GM19397 (cell line): ENCODE measurements at regions not wholly inside any gene's neighbourhood (a gene's known extent, or its start where the extent isn't known, plus 50 kb on each side); places are given as distances from the start of the nearest gene placed in this dataset.
"Not testable (repeated sequence)": the region's sequence is repeated elsewhere in the genome, so short reads cannot be mapped to it uniquely, and the experiment has no call there.

Experiments
- ATAC-seq: cut with Tn5 transposase; IDR thresholded peaks from one replicate; pipeline ENCODE4 v1.9.1; 2021; ENCODE audit warnings: mild to moderate bottlenecking, moderate library complexity; ENCODE audit not compliant: unreplicated experiment

DNA sequence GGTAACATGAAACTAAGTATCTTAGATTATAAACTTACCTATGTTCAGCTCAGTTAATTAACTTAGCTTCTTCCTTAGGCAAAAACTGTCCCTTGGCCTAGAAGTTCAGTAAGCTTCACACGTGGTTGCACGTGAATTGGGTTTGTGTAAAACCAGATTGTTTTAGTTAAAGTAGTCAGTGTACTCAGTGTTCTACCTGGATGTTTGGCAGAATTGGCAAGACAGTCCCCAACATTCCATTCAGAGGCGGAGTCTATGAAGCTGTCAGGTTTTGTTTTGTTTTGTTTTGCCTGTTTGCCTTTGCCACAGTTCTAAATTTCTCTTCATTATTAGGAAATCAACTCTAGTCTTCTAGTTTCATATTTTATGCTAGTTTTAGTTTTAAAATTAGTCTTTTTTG is 105.3 kb upstream of the ZEB2 start:
- no peak for ATAC-seq

DNA sequence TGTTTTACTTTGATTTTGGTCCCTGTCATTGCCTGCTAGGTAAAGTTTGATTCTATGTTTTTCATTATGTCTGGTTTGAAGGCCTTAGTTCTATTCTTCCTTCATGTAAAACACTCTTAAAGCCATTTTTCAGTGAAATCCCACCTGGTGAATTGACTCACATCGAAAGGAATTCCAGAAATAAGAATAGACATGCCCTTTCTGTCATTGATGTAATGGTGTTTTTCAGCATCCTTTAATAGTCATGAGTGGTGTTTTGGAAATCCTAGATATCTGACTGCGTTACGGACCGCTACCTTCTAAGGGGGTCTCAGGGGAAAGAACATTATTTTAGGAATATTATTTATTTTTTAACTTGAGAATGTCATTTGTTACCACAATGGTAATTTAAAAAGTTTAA is 104.5 kb upstream of the ZEB2 start:
- no peak for ATAC-seq

DNA sequence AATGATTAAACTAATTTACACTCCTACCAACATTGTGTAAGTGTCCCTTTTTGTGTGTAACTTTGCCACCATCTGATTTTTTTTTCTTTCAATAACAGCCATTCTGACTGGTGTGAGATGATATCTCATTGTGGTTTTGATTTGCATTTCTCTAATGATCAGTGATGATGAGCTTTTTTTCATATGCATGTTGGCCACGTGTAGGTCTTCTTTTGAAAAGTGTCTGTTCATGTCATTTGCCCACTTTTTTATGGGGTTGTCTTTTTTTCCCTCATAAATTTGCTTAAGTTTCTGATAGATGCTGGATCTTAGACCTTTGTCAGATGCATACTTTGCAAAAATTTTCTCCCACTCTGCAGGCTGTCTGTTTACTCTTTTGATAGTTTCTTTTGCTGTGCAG is 102.5 kb upstream of the ZEB2 start:
- ATAC-seq = not testable (repeated sequence)

DNA sequence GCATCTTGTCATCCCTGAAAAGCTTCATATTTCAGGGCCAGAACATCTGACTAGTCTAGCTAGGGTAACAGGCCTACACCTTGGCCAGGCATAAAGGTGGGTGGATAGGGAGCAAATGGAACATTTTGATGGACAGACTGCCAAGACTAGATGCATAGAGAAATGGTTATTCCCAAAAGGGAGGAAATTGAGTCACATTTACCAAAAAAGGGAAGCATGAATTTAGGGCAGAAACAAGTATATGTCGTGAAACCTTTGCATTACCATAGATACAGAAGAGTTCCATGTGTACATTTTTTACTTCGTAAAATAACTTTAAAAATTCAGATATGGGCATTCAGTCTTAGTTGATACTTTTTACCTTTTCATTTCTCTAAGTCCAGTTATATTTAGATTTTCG is 101.3 kb upstream of the ZEB2 start:
- ATAC-seq = no peak

DNA sequence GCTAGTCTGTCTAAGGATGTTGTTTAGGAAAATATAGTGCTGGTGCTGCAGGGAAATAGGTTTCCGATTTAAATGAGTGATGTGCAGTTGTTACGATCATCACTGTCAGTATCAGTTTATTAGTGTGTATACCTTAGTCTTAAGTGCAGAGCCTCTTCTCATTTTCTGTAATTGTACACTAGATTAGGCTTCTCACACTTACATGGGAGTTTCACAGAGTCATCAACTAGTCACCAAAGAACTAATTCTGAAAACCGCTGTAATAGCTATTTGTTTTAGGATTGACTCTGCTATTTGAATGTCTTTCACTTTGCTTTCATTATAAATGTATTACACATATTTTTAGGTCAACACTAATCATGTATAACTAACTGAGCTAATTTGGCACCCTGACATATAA is 99.8 kb upstream of the ZEB2 start:
- ATAC-seq = no peak

DNA sequence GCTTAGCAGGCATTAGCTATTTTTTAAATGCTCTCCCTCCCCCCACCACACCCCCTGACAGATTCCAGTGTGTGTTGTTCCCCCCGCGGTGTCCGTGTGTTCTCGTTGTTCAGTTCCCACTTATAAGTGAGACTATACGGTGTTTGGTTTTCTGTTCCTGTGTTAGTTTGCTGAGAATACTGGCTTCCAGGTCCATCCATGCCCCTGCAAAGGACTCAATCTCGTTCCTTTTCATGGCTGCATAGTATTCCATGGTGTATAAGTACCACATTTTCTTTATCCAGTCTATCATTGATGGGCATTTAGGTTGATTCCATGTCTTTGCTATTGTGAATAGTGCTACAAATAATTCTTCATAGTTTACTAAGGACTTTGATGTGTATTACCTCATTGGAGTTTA is 97.3 kb upstream of the ZEB2 start:
- not testable (repeated sequence) for ATAC-seq

DNA sequence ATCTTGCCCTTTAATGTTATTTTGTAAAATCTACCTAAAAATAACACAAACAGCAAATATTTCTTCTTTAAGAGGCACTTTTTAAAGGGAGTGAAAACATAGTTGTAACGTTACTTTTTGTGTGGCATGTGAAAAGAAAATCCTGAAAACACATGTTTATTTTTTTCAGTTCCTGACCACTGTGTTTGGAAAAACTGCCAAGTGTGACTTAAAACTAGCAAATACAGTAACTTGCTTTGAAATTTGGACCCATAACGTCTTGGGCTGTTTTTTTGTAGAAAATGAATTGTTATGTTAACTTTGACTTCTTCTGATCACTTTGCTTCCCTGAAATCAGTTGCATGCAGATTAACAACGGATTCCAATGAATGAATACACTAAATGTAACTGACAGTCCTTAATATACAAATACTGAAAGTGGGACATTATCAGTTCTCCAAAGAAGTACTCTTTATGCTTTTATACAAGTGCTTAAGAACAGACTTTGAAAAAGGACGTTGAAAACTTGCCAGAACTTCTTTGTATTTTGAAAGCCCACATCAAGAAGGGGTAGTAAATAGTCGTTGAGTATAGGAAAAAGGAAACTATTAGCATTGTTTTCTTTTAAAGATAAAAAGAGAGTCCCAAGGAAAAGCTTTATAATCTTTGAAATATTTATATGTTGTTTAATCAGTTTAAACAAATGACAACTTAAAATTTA is 96.1 kb upstream of the ZEB2 start:
- no peak for ATAC-seq

DNA sequence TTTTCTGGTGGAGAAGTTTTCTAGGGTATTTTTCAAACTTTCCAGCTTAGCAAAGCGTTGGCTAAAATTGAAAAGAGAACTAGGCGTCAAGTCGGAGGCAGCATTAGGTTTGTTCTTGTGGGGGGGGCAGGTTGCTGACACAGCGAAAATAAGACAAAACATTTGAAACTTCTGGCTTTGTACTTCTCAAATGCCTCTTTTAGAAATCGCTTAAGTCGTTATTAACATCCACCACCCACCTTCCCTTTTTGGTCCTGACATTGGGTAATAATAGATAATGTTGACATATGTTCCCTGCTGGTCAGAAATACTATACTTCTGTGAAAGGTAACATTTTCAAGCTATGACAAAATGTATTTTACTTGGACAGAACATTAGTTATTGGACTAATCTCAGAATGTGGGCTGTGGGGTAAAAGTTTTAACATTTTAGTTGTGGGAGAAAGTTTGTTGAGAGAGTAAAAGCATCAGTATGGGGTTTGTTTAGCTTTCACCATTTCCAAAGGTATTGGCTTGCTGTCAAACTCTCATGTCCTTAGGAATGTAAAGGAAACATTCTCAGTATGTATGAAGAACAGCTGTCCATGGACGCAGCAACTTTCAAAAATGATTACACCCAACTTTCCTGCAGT is 88.1 kb upstream of the ZEB2 start:
- ATAC-seq = no peak

DNA sequence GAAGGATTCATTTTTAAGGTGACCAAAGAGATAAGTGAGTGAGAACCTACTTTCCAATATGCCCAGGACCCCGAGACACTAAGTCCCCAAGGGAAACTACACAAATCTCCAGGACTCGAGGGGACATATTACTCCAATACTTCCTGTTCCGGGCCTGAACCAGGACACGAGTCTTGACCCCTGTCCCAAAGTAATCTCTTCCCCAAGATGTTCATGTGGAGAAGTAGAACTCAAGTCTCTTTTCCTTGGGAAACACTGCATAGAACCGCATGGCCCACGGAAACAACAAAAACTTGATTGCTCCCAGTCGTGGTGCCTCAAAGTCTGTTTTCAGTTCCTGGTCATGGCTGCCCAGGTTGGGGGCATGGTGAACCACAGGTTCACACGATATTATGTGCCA is 87.2 kb upstream of the ZEB2 start:
- ATAC-seq = no peak

DNA sequence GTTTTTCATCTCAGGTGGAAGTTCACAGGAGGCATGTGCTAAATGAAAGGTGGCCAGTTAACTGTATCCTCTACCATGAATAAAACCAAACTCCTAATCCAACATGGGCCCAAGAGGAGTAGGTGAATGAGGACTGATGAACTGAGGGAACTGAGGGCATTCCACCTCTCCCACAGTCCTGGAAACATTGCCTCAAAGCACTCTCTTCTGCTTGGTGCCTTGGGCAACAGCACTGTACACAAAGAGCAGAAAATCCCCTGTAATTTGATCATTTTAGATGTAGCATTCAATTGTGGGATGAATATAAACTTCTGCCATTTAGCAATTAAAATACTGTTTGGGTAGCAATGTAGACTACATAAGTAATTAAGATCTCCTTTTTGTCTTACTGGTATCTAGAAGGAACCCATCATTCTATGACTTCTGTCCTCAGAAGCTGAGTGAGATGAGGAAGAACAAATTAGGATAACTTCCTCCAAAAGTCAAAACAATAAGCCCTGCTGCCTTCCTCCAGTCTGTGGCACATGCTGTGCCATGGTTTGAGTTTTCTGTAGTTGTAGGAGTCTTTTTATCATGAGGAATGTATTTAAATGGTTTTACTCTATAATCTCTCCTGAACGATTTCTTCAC is 86.7 kb upstream of the ZEB2 start:
- no peak for ATAC-seq

DNA sequence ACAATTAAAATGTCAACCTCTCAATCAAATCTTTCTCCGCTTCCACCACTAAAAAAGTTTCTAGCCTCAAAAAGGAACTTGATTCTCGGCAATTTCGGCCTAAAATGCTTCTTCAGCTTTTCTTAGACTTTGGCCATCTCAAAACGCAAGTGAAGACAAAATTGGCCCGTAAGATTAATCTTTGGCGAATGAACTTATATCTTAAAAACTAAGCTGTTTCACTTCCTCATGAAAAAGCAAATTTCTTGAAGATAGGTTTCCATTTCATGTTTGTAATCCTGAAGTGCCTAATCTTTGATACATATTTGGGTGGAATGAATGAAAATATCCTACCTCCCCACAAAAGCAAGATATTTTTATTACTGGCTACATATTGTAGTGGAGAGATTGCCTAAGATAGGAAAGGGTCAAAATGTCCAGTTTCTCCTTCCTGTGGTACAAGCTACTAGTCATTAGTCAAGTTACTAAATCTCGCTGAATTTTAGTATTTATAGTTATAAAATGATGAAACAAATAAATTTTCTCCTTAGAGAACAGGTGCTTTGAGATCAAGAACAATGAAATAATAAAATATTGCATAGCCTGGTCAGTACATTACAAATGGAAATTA is 85.4 kb upstream of the ZEB2 start:
- ATAC-seq = no peak

DNA sequence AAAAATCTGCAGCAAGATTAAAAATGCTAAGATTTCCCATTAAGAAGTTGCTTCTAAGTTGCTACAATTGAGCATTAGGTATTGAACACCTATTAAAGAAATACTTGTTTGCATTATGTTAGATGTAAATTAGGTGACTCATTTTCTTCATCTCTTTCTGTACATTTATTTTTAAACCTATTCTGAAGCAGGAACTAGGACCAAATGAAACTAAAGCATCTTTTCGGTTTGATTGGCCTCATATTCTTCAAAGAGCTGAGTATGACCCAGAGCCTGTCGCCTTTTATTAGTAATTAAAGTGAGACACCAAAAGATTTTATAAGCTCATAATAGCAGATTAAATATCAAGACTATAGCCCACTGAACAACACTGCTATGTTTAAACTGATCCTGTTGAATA is 83.4 kb upstream of the ZEB2 start:
- ATAC-seq = no peak

DNA sequence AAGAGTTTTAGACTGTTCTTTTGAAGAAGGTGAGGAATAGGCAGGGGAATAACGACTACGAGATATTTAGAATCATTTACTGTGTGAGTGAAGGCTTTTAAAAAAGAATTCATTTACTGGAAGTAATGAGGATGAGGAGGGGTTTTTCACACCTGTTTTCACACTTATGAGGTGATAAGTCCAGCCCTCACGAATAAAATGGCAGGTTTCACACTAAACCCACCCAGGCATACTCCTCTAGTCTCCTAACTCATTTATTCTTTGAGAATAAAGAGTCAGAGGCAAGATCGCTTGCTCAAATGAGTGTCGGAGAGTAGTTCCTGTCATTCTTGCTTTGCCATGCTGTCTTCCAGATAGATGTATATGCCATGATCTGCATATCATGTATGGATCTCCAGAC is 79.0 kb upstream of the ZEB2 start:
- no peak for ATAC-seq

DNA sequence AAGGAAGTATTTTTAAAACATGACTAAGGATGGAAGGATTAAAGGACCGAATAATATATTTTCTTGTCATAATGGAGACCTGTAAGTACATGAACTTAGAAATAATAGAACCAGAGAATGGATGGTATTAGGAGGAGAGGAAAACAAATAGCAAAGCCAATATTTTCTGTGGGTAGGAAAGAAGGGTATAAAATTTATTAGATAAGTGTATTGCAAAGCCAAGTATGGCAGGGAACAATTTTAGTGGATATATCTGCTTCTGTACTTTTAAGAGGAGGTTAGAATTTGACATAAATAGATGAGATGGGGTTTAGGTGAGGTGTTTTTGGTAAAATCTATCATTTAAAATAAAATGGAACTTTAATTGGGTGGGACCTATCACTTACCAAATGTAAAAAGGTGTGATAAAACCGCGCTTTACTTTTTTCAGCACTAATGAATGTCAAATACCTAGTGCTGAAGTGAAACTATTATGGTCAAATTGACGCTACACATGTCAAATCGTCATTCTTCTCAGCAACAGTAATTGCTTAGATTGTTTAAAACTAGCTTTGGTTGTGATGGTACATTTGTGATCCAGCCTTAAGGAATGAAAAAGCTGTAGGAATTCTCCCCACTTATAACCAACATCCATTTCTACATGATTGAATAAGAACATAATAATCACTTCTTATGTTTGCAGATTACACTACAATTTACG is 78.1 kb upstream of the ZEB2 start:
- ATAC-seq = no peak

DNA sequence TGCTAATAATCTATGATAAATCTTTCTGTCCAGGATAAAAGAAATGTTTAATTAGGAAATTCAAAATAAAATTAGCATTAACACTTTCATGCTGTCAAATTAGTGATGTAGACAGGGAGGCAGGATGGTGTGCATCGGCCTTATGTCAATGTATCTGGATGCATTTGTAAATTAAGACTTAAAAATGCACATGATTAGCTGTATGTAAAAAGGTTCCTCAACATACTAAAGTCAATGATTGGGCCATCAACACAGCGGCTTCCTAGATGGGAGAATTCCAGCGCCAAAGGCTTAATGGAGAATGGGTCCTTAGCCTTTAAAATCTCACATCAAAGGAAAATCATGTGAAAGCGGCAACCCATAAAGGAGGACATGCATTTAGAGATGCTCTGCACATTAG is 77.5 kb upstream of the ZEB2 start:
- ATAC-seq = no peak

DNA sequence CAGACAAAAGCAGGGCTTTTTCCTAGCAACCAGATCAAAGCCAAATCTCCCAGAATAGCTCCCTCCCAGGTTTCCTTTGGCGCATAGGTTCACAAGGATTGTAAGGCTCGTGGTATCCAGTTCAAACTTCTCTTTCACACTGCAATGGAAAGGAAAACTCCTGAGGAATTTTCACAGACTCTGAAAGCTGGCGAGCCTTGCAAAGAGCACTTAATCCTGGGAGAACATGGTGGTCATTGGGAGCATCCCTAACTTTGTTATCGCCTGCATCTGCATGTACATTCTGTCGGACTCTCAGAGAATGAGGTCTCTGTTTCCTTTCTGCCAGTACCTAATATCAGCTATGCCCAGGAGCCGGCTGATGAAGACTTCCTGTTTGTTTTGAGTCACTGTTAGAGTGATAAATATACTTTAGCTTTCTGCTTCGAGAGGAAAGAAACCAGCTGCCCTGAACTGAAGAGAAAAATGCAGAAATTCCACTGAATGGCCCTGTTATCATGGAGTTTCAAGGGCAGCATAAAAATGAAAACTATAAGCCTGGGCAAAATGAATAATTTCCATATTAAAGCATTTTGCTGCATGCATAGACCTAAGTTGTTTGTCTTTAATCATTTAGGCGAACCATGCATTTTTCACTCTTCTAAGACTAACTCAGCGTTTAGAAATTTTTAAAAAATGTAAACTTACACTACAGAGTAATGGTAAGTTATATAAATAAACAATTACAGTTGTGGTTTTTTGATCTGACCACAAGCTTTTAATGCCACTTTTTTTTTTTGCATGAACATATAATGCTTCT is 76.4 kb upstream of the ZEB2 start:
- peak; percentile 83 for ATAC-seq

DNA sequence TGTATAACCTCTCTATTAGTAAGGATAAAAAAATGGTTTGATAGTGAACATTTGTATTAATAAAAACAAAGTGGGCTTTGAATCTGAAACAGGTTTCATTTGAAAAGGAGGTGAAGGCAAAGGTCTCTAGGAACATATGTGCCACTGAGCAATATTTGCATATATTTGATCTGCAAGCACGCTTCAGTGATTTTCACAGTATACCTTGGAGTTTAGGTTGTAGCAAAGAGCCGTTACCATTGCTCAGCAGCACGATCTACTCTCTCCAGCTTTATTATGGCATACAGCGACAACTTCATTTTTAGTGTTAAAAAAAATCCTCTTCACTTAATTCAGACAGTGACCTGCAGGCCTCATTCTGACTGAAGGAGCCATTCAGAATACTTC is 75.8 kb upstream of the ZEB2 start:
- no peak for ATAC-seq

DNA sequence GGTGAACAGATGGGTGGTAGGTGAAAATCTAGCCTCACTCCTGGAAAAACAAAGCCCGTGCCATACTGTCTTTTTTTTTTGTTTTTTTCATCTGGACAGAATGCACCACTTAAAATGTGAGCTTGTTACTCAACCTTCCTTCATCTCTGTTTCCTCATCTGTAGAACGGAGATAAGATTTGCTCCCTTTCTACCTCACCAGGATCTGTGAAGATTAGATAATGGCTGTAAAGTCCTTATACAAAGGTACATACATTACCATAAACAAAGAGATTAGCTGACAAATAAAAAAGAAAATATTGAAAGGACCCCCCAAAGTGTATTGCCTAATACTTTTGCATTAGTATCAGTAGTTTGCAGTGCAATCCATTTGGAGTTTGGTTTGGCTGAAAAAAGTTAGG is 75.4 kb upstream of the ZEB2 start:
- ATAC-seq = no peak

DNA sequence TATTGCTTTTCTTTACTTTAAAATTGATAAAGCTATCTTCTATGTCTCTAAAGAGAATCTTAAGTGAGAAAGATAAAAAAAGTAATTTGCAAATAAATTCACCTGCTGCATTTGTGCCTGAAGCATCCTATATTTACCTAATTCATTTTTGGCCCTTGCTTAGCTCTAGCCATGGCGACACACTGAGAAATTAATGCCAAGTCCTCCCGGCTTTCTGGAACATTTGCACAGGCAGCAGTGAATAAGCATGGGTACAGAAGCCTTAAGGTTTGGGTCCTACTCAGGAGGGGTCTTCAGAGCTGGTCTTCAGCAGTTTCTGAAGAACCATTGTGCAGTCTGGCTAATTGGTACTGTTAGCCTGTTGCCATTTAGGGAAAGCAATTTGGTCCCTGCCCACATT is 73.9 kb upstream of the ZEB2 start:
- ATAC-seq = no peak

DNA sequence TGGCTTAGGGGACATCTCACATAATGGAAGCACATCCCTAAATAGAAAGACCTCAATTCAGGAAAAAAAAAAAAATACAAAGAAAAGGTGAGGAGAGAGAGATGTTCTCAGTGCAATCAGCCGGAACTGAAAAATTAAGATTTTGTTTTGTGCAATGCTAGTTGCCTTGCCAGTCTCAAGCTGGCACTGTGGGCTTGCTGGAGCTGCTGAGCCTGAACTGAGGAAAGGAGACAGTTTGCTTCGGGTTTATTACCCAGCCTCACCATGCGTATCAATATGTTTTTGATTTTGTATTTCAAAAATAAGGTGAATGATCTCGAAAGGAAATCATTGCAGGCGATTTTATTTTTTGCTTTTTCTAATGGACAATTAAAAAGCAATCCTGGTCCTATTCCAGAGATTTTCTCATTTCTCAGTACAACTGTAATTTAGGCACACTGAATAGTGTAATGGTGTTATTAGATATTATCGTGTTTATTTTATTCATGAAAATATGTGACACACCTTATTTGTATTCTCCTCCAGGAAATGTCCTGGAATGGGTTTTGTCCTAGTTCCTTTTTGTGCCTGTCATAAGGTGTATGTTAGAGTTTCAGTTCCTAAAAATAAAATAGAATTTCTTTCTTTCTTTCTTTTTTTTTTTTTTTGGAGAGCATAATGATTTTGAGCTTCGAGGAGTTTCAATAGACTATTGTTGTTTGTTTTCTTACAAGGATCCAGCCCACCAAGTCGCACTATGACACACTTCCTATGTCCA is 72.8 kb upstream of the ZEB2 start:
- no peak for ATAC-seq
